ENCODE measurements at regions not wholly inside any gene's neighbourhood (a gene's known extent, or its start where the extent isn't known, plus 50 kb on each side); places are given as distances from the start of the nearest gene placed in this dataset.

GRCh38 chr4:144910723-144911122 lies 187.3 kb downstream of the ANAPC10 start:
- Mint-ChIP-seq H3K4me3 (ENCODE audit: unreplicated experiment) (no peak overlapping the region), H3K9me3 (ENCODE audit: unreplicated experiment) (peaks cover 13% of the 10 kb centered on the region), H3K27ac (ENCODE audit: unreplicated experiment) (no peak overlapping the region), H3K36me3 (ENCODE audit: unreplicated experiment) (no peaks in the 10 kb centered on the region), H3K4me1 (ENCODE audit: unreplicated experiment) (no peaks in the 10 kb centered on the region), H3K27me3 (ENCODE audit: unreplicated experiment) (no peaks in the 10 kb centered on the region)
- no peak for TF ChIP-seq CTCF (IDR thresholded peaks at IDR 0.05)
- DNase-seq (ENCODE audit: extremely low spot score, unreplicated experiment), result no peak

Measured in osteocyte (in vitro differentiated cells).